ENCODE measurements at regions not wholly inside any gene's neighbourhood (a gene's known extent, or its start where the extent isn't known, plus 50 kb on each side); places are given as distances from the start of the nearest gene placed in this dataset.

GRCh38 chr10:125515571-125515970, 167.4 kb downstream of the TEX36 start:
- no peak for DNase-seq (ENCODE audit: insufficient read length, low spot score)
- FAIRE-seq = no peak

- FAIRE-seq (no peak), DNase-seq (ENCODE audit: insufficient read length, low spot score) (no peak)
Observed at GRCh38 chr10:125514206-125515162, 168.5 kb downstream of the TEX36 start.

DNA sequence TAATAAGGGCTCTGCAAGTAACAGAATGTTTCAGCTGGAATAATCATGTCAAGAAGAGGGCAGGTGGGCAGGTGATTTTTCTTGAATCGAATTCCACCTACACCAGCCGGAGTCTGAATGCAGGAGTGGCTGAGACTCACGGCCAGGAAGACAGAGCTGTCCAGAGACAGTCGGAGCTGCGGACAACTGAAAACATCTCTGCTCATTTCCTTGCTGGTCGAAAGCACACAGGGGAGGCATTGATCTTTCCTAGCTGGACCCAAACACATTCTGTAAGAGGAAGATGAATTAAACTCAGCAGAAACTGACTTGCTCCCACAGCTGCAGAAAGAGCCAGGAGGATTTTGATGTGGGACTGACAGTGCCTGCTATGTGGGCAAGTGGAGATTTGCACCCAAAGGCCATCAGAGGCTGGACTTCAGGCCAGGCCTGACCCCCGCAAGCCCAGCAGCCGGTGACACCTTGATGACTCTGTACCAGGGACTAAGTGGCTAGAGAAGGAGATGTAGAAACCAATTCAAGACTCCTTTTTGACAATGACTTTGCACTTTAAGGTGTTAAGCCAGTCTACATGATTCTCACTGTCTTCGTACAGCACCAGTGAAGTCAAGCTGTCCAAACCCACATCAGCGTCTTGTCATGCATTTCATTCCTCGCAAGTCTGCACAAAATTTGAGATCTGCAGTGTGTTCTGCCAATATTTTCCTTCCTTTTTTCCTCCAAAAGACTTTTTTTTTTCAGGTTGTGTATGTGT, 169.4 kb downstream of the TEX36 start:
- FAIRE-seq = no peak
- no peak for DNase-seq (ENCODE audit: insufficient read length, low spot score)

- FAIRE-seq = no peak
- no peak for DNase-seq (ENCODE audit: insufficient read length, low spot score)
Observed at GRCh38 chr10:125510998-125511397, 172.0 kb downstream of the TEX36 start.

DNA sequence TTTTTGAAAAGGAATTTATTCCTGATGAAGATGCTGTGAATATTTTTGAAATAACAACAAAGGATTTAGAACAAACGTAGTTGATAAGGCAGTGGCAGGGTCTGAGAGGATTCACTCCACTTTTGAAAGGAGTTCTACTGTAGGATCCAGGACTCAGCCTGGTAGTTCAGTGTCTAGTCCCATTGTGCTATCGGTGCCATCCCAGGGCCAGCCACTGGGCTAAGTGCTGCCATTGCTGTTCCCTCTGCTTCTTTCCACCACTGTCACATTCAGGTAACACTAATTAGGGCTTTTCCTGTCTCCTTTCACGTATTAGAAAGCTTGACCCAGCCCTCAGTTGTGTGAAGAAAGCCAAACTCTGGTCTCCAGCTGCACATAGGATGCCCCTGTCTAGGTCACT, 177.3 kb downstream of the TEX36 start:
- DNase-seq (ENCODE audit: insufficient read length, low spot score) (no peak), FAIRE-seq (no peak)

GRCh38 chr10:125502276-125502675, 180.7 kb downstream of the TEX36 start:
- DNase-seq (ENCODE audit: insufficient read length, low spot score) = no peak
- no peak for FAIRE-seq

DNA sequence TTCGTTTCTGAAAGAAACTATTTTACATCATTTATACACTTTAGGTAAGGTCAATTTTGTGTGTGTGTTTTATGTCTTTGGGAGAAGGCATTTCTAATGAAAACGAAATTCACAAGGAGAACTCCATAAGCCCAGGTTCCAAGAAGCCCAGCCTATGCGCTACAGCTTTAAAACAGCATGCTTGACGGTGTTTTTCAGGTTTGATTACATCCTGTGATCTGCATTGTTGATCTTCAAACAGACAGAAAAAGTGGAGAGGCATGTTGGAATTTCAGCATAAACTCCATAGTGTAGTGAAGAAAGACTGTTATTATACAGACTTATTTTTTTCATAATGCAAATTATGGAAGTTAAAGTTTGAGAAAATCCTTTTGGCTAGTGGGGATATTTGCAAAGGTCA, 187.6 kb downstream of the TEX36 start:
- FAIRE-seq = no peak
- no peak for DNase-seq (ENCODE audit: insufficient read length, low spot score)

DNA sequence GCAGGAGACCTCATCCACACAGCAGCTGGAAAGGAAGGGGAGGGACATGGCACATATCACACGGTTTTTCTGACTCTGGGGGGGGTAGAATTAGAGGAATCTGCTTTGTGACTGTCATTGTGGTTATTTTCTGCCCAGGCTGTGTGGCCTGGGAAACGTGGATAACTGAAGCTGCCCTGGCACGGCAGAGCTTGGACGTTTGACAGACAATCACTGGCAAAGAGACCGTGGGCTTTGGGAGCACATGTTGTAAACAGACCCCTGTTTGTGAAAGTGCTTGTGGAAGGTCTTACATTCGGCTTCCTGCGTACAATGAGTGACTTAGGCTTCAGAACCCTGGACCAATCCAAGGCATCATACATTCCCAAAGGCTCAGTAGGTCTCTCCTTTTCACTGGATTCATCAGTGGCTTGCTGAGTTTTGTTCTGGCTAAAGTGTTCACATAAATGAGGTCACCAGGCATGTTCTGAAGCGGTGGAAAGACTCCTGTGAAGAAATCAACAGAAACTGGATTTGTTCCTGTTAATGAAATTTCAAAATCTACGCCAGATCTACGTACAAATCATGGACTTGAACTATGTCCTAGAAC, 188.2 kb downstream of the TEX36 start:
- FAIRE-seq (no peak), DNase-seq (ENCODE audit: insufficient read length, low spot score) (no peak)

DNA sequence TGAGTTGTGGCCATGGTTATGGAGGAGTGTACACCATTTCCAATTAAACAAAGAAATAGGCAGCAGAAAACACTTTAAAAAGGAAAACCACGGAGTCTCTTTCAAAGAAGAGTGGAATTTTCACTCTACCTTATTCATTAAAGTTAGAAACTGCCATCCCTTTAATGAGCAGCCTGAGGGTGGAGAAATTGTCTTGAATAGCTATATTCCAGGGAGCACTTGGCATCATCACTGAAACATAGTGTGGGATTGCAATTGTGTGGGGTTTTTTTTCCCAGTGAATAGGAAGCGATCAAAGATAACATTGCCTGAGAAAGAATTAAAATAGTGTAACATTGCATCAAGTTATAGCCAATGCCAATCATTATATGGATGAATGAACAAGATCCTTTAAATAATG, 191.6 kb downstream of the TEX36 start:
- DNase-seq (ENCODE audit: insufficient read length, low spot score) = no peak
- no peak for FAIRE-seq

GRCh38 chr10:125489731-125490130, 193.2 kb downstream of the TEX36 start:
- DNase-seq (ENCODE audit: insufficient read length, low spot score) = no peak
- no peak for FAIRE-seq

DNA sequence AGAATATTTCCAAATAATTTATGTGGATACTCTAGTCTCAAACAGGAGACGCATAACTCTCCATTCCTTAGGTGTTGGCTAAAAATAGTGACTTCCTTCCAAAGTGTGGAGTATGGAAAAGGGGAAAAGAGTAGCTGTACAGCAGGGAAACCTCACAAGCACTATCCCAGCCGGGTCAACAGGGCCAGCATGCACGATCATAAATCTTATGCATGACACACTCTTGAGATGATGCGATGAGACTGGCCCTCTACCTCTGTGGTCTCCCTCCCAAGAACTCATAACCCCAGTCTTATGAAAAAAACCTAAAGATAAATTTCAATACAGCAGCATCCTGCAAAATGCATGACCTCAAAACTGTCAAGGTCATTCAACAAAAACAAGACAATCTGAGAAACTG, 197.3 kb downstream of the TEX36 start:
- FAIRE-seq (no peak), DNase-seq (ENCODE audit: insufficient read length, low spot score) (no peak)

- FAIRE-seq = no peak
Observed at GRCh38 chr10:125484035-125484732, 198.8 kb downstream of the TEX36 start.

DNA sequence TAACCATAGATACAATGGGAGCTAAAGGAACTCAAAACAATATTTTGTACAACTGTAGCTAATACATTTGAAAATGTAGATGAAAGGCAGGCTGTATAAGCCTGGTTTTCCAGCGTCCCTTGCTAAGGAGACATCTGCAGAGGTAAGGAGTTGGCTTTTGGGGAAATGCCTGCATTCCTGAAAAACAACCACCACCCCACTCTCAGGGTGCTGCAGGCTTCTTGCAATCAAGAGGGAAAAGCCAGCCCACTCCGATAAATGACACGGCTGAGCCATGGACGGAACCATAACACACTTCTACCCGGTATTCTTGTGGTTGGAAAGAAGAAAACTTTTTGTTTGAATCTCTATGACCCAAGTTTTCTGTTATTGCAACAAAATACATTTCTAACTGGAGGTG, 200.3 kb downstream of the TEX36 start:
- no peak for DNase-seq (ENCODE audit: insufficient read length, low spot score)
- FAIRE-seq = no peak

More at GRCh38 chr10:125484035-125484732, 198.8 kb downstream of the TEX36 start:
- no peak for DNase-seq (ENCODE audit: insufficient read length, low spot score)

- FAIRE-seq (no peak), DNase-seq (ENCODE audit: insufficient read length, low spot score) (no peak)
Observed at GRCh38 chr10:125482108-125482507, 200.9 kb downstream of the TEX36 start.

- FAIRE-seq (no peak), DNase-seq (ENCODE audit: insufficient read length, low spot score) (no peak)
Observed at GRCh38 chr10:125479059-125479458, 203.9 kb downstream of the TEX36 start.

DNA sequence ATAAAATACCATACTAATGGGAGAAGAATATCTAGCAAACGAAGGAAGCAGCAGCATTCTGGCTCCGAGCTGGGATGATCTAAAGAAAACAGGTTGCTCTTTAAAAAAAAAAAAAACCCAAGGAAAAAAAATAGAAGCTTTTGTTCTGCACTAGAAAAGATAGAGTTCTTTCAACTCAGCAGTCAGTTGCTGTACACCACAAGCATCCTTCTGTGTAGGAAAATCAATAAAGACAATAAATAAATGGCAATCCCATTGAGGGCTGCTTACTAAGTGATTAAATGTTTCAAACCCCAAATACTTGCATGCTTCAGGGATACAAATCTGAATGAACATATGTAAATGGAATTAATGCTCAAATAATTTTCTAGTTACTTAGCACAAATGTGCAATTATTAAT, 207.1 kb downstream of the TEX36 start:
- DNase-seq (ENCODE audit: insufficient read length, low spot score) = no peak
- FAIRE-seq = no peak

DNA sequence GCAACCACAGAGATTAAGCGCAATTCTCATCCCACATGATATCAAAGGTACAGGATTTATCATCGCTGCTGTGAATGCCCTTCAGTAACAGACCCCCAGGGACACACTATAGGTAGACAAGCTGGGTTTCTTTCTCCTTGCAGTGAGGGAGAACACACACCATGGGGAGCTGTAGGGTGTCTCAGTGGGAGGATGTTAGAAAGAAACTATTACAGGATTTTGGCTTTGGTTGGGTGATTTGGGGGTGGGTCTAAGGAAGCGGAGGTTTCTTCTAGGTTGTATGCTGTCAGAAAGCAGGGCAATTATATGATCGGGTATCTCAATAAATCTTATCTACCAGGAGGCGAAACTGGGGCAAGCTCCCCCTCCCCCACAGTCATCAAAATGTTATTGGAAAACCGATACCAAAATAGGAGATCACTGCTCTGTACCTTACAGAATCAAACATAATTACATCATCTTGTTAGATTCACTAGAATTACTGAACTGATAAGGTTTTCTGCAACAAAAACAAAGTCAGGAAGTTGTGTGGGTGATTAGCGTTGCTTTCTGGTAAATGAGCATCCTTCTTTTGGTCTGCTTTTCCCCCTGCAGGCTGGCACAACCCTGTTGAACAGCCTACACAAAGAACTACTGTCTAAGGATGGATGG, 209.7 kb downstream of the TEX36 start:
- FAIRE-seq (no peak), DNase-seq (ENCODE audit: insufficient read length, low spot score) (no peak)

- no peak for DNase-seq (ENCODE audit: insufficient read length, low spot score)
- FAIRE-seq = no peak
Observed at GRCh38 chr10:125472010-125472607, 210.9 kb downstream of the TEX36 start.

GRCh38 chr10:125468278-125468677, 214.7 kb downstream of the TEX36 start:
- FAIRE-seq = no peak
- DNase-seq (ENCODE audit: insufficient read length, low spot score) = no peak

- DNase-seq (ENCODE audit: insufficient read length, low spot score) = no peak
- no peak for FAIRE-seq
Observed at GRCh38 chr10:125466685-125467084, 216.3 kb downstream of the TEX36 start.

Data from HTR-8/SVneo (cell line).